ENCODE measurements at regions not wholly inside any gene's neighbourhood (a gene's known extent, or its start where the extent isn't known, plus 50 kb on each side); places are given as distances from the start of the nearest gene placed in this dataset.
"Not testable (repeated sequence)": the region's sequence is repeated elsewhere in the genome, so short reads cannot be mapped to it uniquely, and the experiment has no call there.

DNA sequence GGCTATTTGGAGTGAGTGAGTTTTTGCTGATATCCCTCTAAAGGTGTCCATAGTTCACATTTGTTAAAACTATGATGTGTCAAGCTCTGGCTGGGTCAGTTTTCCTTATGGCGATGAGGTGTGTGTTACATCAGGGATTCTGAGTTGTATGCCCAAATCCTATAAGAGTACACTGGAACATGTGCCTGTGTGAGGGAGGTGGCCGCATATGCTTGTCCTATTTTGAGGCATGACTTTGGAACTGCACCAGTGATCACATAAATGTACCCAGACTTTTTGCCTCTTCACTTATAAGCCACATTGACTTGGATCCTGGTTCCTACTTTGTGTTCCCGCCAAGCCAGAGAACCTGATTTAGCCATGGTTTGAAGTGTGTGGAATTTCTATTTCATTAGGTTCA, 140.3 kb upstream of the RXFP2 start:
- no peak for DNase-seq (ENCODE audit: low read depth in 3 of 3, low spot score in 2 of 3)

DNA sequence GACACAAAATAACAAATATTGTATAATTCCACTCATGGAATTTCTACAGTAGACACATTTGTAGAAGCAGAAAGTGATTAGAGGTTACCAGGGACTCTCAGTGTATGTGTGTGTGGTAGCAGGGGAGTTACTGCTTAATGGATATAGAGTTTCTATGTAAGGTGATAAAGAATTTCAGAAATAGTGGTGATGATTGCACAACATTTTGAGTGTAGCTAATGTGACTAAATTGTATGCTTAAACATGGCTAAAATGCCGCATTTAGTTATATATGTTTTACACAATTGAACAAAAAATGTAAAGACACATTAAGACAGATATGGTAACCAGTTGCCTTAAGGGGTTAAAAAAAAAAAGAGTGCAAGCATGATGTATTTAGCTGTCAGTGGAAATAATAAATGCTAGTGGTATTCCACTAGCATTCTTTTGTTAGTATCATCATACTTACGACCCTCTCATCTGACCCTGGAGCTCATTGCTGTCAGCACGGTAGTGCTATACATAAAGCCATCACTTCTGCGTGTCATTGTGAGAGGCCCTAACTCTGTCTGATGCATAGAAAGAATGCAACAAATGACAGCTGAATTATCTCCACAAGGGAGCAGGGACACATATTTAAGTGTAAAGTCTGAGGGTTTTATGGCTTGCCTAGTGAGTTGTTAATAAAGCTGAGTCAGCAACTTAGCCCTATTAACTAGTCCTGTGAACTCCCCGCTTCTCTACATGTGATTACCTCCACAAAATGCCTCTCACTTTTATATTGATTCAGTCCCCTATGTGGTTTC, 134.1 kb upstream of the RXFP2 start:
- DNase-seq (ENCODE audit: low read depth in 3 of 3, low spot score in 2 of 3) = peak in 2 of 3 donors; percentile 41

DNA sequence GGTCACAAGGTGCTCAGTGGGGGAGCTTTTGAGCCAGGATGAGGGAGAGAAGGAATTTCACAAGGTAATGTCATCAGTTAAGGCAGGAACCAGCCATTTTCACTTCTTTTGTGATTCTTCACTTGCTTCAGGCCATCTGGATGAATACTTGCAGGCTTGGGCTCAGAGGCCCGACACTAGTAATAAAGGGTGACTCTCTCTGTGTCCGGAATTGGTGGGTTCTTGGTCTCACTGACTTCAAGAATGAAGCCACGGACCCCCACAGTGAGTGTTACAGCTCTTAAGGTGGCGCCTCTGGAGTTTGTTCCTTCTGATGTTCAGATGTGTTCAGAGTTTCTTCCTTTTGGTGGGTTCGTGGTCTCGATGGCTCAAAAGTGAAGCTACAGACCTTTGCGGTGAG, 131.8 kb upstream of the RXFP2 start:
- DNase-seq (ENCODE audit: low read depth in 3 of 3, low spot score in 2 of 3) = not testable (repeated sequence)

DNA sequence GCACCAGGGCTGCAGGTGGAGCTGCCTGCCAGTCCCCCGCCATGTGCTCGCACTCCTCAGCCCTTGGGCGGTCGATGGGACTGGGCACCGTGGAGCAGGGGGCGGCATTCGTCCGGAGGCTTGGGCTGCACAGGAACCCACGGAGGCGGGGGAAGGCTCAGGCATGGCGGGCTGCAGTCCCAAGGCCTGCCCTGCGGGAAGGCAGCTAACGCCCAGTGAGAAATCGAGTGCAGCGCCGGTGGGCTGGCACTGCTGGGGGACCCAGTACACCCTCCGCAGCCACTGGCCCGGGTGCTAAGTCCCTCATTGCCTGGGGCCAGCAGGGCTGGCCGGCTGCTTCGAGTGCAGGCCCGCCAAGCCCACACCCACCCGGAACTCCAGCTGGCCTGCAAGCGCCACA, 130.5 kb upstream of the RXFP2 start:
- DNase-seq (ENCODE audit: low read depth in 3 of 3, low spot score in 2 of 3) = not testable (repeated sequence)

DNA sequence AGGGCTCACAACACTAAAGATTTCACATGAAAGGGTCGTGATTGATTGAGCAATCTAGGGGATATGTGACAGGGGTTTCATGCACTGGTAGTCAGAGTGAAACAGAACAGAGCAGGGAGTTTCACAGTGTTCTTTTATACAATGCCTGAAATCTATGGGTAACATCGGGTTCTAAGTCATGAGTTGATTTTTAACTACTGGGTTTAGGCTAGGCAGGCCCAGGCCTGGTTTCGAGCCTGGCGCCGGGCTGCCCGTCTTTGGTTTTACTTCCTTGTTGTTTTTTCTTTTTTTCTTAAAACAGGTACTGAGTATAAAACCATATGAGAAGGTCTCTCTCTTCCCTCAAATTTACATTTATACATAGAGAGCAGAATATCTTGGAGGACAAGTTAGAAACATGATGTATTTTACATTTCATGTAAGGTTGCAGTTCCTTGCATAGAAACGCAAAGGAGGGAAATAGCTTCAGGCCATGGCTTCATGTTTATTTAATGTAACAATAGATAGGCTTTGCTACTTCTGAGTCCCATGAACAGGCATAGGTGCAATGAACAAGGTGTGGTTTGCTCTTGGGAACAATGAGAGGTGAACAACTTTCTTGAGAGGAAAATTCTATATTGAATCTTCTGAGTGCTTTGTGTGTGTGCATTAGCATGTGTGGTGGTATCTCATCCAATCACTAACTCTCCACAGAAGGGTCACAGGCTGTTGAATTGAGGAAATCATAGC, 128.9 kb upstream of the RXFP2 start:
- no peak for DNase-seq (ENCODE audit: low read depth in 3 of 3, low spot score in 2 of 3)

DNA sequence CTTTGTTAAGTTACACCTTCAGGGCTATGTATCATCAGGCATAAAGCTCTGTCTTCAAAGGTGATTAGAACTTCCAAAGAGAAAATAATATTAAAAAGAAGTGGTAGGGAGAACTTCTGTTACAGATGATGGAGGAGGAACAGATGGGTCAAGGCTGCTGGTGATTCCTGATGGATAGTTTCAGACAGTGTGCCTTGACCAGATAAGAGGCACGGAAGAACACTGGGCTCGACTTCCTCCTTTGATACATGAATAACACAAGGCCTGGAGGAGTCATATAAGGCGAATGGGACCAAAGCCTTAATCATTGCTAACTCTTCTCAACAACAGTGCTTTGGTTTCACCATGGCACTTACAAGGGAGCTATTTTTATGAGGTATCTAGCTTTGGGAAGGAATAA, 128.1 kb upstream of the RXFP2 start:
- DNase-seq (ENCODE audit: low read depth in 3 of 3, low spot score in 2 of 3) = no peak

DNA sequence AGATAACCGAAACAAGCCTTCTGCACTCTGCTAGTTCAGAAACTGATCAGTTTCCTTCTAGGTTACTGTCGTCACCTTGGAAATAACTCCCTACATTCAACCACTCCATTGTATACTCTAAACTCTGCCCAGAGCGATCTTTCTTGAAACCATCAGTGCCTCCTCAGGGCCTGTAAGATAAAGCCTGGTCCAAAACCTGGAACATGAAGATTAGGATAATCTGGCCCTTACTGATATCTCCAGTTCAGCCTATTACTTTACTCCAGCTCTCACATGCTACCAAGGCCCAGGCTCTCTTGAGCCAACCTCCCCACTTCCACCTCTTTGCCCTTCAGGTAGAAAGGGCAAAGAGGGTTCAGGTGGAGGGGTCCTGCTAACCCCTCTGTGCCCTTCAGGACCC, 125.3 kb upstream of the RXFP2 start:
- no peak for DNase-seq (ENCODE audit: low read depth in 3 of 3, low spot score in 2 of 3)

DNA sequence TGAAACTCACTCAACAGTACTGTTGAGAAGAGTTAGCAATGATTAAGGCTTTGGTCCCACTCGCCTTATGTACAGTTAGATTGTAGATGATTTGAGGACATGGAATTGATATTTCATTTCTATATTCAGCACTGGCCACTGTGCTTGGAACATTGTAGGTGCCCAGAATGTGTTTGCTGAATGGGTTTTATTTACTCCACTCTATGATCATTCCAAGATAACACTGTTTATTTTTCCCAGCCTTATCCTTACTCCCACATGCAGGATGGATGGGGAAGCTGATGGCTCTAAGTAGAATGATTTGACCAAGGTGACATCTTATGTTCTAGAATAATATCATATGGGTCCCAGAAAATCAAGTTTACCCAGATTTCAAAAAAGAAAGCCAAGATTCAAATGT, 124.6 kb upstream of the RXFP2 start:
- DNase-seq (ENCODE audit: low read depth in 3 of 3, low spot score in 2 of 3) = no peak

DNA sequence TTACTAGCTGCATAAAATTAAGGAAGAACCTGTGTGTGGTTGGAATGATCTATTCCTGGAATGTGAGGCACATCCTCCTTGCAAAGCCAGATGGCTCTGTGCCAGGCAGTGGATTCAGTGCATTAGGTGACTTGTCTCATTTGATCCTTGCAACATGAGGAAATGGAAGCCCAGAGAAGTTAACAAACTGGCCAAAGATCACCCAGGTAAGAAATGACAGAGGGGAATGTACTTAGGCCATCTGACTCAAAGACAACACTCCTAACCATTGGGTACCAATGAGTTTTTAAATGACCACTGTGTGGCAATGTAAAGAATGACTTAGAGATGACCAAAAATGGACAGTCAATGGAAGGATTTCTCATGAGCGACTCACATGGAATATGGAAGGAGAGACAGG, 114.2 kb upstream of the RXFP2 start:
- no peak for DNase-seq (ENCODE audit: low read depth in 3 of 3, low spot score in 2 of 3)

DNA sequence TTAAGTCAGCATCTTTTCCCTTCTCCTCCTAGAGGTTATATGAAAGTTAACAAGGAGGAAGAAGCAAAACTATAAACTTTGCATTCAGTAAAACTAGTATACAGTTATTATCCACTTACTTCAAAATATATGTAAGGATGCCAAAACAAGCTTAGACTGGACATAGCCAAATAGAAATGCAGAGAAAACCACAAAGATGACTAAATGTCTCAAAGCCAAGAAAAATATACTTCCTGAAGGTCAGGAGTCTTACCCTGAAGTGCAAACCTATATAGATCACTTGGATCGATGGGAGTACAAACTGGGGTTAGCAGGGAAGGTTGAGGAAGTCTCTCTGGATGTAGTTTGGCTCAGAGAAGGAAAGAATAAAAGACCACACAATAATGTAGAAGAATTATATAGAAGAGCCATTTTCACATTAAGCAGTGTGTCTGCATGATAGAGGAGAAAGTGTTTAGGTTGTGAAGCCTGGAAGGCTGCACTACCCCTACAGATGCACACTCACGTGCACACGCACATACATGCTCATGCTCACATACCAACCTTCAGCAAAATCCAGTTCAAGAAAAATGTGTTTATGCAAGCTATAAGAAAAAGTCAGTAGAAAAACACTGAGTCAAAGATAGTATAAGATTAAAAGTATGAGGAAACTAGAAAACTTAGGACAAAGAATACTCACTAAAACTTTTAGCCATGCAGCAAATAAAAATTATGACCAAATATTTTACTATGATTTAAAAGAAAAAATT, 112.1 kb upstream of the RXFP2 start:
- no peak for DNase-seq (ENCODE audit: low read depth in 3 of 3, low spot score in 2 of 3)

DNA sequence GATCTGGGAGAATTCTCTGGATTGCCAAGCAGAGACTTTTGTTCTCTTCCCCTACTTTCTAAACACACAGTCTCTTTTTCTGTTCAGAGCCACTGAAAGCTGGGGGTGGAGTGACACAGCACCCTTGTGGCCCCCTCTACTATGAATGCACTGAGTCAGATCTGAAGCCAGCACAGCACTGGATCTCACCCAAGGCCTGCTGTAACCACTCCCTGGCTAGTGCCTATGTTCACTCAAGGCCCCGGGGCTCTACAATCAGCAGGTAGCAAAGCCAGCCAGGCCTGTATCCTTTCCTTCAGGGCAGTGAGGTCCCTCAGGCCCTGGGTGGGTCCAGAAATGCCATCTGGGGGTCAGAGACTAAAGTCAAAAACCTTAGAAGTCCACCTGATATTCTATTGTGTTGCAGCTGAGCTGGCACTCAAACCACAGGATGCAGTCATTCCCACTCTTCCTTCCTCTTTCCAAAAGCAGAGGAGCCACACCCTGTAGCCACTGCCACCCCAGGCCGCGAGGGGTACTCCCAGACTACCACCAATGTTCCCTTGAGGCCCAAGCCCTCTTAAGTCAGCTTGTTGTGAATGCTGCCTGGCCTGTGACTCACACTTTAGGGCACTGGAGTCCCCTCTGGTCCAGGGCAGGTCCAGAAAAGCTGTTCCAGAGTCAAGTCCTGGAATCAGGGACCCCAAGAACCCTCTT, 110.1 kb upstream of the RXFP2 start:
- DNase-seq (ENCODE audit: low read depth in 3 of 3, low spot score in 2 of 3) = no peak

DNA sequence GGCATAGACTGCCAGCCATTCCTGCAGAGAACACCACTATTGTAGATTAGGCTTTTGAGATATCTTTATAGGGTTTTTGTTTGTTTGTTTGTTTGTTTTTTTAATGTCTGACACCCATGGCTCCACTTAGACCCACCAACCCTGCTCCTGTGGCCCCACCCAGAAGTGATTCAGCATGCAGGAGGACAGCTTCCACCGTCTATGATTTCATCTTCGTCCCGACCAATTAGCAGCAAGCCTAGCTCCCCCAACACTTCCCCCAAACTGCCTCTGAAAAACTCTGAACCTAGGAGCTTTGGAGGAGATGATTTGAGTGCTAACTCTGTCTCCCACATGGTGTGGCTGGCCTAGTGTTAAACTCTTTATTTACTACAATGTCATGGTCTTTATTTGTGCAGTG, 108.3 kb upstream of the RXFP2 start:
- DNase-seq (ENCODE audit: low read depth in 3 of 3, low spot score in 2 of 3) = no peak

DNA sequence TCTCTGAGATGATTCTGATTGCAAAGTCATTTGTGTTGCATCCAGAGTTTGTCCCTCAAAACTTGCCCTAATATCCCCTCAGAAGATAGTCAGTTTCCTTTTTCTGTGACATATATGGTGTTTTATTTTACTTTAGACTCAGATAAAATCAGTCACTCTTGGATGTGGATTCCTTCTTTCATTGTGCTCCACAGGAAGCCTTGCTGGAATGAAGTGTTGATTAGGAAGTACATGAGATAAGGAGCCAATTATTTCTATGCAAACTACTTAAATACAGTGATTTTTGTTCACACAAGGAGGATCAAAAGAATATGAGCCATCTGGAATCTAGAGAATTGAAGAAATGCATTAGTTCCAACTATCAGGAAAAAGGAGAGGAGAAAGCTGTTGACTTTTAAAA, 107.6 kb upstream of the RXFP2 start:
- DNase-seq (ENCODE audit: low read depth in 3 of 3, low spot score in 2 of 3) = no peak

DNA sequence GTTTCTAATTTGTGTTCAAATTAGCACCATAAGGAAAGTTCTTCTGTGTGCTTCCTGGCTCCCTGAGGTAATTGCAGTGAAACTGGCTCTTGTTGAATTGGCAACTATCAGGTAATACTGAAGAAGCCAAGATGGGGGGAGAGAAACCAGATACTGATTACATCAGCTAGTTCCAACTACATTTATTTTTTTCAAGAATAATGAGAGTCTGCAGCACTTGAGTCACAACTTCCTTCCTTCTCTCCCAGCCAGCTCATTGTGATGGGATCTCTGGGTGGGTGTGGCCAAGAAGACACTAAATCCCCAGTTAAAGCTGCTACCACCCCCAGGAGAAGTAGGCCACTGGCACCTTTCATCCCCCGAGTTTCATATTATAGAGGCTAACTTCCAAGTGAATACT, 100.7 kb upstream of the RXFP2 start:
- DNase-seq (ENCODE audit: low read depth in 3 of 3, low spot score in 2 of 3) = no peak

DNA sequence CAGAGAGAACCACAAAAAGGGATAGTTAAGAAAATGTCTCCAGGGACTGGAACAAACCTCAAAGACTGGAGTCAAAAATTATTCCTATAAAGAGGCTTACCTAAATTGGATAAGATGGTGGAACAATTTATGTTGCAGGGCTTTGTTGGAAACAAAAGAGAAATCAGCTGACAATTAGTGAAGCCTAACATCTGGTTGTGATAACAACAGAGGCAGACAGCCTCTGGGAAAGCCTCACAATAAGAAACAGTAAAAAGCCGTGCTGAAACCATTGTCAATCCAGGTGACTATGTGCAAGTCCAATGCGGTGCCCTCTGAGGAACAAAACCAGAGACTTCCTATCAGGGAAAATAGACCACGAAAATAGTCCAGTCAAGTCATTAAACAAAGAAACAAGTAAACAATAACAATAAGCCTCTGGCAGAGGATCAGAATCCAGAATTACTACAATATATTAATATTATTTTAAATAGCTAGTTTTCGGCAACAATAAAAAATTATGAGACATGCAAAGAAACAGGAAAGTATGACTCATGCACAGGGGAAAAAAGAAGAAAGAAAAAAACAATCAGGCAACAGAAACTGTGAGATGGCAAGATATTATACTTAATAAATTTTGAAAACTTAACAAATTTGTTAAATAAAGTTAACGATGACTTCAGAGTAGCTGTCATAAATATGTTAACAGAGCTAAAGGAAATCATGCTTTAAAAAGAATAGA, 99.7 kb upstream of the RXFP2 start:
- no peak for DNase-seq (ENCODE audit: low read depth in 3 of 3, low spot score in 2 of 3)

DNA sequence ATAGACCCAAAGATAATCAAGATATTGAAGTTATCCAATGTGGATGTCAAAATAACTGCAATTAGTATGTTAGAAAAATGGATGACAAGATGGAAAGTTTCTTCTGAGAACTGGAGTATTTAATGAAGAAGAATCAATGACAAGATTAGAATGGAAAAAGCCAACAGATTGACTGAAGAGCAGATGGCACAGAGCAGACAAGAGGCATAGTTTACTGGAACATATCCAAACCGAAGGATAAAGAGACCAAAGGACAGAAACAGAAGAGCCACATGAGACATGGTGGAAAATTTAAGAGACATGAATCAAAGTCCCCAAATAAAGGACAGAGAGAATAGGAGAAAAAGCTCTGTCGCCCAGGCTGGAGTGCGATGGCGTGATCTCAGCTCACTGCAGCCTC, 89.6 kb upstream of the RXFP2 start:
- no peak for DNase-seq (ENCODE audit: low read depth in 3 of 3, low spot score in 2 of 3)

DNA sequence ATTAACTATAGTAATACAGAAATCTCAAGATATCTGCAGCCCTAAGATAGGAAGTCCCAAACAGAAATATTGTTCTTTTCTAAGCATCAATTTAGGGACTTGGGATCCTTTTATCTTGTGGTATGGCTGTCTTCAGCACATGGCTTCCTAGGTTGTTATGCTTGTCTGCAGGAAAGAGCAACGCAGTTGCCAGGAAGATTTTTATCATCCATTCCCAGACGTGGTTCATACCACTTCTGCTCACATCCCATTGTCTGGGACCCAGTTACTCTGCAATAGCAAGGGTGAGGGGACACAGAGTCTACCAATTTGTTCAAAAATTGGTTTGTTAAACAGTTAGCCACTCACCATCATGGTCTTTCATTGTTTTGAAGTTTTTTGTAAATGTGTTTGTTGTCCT, 85.6 kb upstream of the RXFP2 start:
- no peak for DNase-seq (ENCODE audit: low read depth in 3 of 3, low spot score in 2 of 3)

DNA sequence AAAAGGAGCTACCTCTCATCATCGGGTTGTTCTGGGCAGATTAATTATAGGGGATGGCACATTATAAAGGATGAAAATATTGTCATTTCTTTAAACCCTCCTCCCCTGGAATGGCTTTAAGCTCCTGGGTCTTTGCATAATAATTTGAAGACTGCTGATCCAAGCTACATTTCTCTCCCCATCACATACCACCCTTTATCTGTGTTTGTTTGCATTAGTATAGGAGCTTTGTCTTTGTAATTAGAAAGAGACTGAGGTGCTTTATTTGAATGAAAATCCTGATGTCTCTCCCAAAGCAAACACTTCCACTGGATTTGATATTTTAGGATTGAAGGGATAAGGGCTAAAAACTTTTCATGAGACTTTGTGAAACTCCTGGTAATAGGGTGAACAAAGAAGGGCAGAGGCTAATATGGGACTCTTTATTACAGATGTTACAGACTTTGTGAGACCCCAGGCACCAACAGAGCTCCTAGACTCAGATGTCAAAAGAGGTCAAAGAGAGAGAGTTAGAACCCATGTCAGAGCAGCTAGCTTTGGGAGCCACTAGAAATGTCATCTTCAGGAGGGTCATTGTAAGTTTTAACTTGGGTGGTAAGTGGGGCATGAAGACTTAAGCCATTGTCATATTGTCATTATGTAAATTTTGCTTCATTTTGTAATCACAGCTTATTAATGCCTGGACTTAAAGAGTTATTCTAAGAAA, 75.3 kb upstream of the RXFP2 start:
- DNase-seq (ENCODE audit: low read depth in 3 of 3, low spot score in 2 of 3) = no peak

DNA sequence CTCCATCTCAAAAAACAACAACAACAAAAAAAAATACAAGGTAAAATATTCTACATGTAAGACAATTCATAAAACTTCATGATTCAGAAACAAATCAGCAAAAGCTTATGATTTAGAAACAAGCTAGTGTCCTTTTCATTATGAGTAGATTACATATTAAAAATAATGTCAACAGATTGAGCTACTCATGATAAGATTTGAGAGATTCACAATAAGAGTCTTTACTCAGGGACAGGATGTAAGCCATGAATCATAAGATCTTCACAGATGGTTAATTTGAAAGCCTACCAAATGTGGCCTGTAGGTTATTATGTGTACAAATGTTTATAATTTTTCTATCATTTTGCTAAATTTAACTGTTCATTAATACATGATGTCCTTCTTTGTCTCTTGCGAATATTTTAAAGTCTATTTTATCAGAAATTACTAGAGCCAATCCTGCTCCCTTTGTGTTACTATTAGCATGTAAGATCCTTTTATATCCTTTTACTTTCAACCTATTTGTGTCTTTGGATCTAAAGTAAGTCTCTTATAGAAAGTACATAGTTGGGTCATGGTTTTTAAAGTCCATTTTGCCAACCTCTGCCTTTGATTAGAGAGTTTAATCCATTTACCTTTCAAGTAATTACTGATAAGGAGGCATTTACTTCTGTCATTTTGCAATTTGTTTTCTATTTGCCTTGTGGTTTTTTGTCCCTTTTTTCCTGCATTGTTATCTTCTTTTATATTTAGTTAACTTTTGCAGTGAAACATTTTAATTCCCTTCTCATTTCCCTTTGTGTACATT, 68.3 kb upstream of the RXFP2 start:
- DNase-seq (ENCODE audit: low read depth in 3 of 3, low spot score in 2 of 3) = no peak
